ENCODE measurements at regions not wholly inside any gene's neighbourhood (a gene's known extent, or its start where the extent isn't known, plus 50 kb on each side); places are given as distances from the start of the nearest gene placed in this dataset.

DNA sequence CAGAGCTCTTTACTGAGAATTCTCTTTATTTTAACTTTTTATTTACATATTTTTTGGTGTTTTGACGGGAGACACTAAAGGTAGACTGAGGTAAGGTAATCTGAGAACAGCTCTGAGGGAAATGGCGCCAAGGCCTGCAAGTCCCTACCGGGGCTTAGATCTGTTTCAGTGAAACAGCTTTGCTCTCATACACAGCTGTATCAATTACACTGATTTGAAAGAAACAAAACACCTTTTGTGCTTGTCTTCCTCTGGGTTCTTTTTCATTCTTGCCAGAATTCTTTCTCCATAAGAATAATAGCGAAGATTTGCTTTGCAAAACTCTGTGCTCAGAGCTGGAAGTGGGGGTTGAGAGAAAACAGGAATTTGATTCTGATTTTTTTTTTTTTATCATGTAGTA, 79.5 kb upstream of the PEX5L start:
- H3K4me1 Mint-ChIP-seq (ENCODE audit: low read depth): no peaks in the 10 kb centered on the region
- ATAC-seq (no peak), DNase-seq (no peak)
- POLR2A ChIA-PET: no interaction called here
- CTCF ChIA-PET: no interaction called here
- H3K27ac Mint-ChIP-seq: no peak overlapping the region
- H3K4me3 Mint-ChIP-seq: no peak overlapping the region
- intact Hi-C loops (cut with micrococcal nuclease): no loop called here
- no peaks in the 10 kb centered on the region for H3K36me3 Mint-ChIP-seq (ENCODE audit: low read depth)
- H3K27me3 Mint-ChIP-seq: no peaks in the 10 kb centered on the region
- H3K9me3 Mint-ChIP-seq: no peaks in the 10 kb centered on the region
- TF ChIP-seq, protein P1, sequence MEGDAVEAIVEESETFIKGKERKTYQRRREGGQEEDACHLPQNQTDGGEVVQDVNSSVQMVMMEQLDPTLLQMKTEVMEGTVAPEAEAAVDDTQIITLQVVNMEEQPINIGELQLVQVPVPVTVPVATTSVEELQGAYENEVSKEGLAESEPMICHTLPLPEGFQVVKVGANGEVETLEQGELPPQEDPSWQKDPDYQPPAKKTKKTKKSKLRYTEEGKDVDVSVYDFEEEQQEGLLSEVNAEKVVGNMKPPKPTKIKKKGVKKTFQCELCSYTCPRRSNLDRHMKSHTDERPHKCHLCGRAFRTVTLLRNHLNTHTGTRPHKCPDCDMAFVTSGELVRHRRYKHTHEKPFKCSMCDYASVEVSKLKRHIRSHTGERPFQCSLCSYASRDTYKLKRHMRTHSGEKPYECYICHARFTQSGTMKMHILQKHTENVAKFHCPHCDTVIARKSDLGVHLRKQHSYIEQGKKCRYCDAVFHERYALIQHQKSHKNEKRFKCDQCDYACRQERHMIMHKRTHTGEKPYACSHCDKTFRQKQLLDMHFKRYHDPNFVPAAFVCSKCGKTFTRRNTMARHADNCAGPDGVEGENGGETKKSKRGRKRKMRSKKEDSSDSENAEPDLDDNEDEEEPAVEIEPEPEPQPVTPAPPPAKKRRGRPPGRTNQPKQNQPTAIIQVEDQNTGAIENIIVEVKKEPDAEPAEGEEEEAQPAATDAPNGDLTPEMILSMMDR (IDR thresholded peaks at IDR 0.05): no peak

DNA sequence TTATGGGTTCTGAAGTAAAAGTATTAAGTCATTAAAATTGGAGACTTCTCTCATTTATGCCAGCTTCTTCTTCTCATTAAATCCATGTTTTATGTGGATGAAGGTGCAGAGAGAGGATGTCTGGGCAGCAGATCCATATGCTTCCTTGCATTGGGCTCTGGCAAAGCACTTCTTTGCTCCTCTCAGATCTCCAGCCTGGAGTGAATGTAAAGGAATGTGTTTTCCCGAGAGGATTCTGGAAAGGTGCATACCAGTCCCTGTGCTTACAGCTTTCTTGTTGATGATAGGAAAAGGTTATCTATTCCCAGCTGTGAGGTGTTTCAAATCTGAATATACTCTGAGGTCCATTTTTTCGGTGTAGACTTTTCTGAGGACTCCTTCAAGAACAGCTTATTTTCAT, 79.9 kb upstream of the PEX5L start:
- H3K36me3 Mint-ChIP-seq (ENCODE audit: low read depth): no peaks in the 10 kb centered on the region
- no peaks in the 10 kb centered on the region for H3K27me3 Mint-ChIP-seq
- ATAC-seq (no peak), DNase-seq (no peak)
- H3K27ac Mint-ChIP-seq: no peak overlapping the region
- TF ChIP-seq, protein P1 (IDR thresholded peaks at IDR 0.05): no peak
- intact Hi-C loops (cut with micrococcal nuclease): no loop called here
- H3K9me3 Mint-ChIP-seq: no peaks in the 10 kb centered on the region
- no peaks in the 10 kb centered on the region for H3K4me1 Mint-ChIP-seq (ENCODE audit: low read depth)
- CTCF ChIA-PET: no interaction called here
- POLR2A ChIA-PET: no interaction called here
- H3K4me3 Mint-ChIP-seq: no peak overlapping the region

DNA sequence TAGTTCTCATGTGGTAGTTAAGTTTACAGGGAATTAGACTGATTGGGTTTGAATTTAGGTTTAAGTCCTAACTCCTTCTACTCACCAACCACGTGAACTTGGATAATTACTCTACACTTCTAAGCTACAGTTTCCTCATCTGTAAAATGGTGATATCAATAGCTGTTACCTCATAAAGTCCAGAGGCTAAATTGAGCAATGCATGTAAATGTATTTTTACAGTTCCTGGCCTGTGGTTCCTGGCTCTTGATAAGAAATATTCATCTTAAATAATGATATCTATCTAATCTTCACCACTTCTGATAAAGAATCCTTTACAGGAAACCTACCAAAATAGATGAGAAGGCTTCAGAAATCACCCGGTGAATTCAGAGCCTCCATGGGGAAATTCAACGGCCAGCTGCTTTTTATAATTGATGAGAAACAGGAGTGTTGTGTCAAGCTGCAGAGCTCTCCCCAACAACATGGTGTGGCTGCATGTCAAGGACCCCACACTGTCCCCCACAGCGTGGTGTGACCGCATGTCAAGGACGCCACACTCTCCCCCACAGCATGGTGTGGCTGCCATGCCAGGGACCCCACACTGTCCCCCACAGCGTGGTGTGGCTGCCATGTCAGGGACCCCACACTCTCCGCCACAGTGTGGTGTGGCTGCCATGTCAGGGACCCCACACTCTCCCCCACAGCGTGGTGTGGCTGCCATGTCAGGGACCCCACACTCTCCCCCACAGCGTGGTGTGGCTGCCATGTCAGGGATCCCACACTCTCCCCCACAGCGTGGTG, 80.8 kb upstream of the PEX5L start:
- intact Hi-C loops (cut with micrococcal nuclease): no loop called here
- no peaks in the 10 kb centered on the region for H3K27me3 Mint-ChIP-seq
- no peaks in the 10 kb centered on the region for H3K4me1 Mint-ChIP-seq (ENCODE audit: low read depth)
- no peak overlapping the region for H3K4me3 Mint-ChIP-seq
- no peaks in the 10 kb centered on the region for H3K36me3 Mint-ChIP-seq (ENCODE audit: low read depth)
- TF ChIP-seq, protein P1 (IDR thresholded peaks at IDR 0.05): no peak
- ATAC-seq: no peak
- H3K27ac Mint-ChIP-seq: no peak overlapping the region
- CTCF ChIA-PET: no interaction called here
- no peak for DNase-seq
- no peaks in the 10 kb centered on the region for H3K9me3 Mint-ChIP-seq
- POLR2A ChIA-PET: no interaction called here

DNA sequence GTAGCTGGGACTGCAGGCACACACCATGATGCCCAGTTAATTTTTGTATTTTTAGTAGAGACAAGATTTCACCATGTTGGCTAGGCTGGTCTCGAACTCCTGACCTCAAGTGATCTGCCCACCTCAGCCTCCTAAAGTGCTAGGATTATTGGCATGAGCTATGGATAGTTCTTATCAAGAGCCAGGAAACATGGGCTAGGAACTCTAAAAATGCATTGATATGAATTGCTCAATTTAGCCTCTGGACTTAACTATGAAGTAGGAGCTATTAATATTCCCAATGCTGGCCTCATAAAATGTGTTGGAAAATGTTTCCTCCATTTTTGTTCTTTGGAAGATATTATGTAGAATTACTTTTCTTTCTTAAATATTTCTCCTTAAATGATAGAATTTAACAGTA, 82.8 kb upstream of the PEX5L start:
- ATAC-seq: no peak
- Mint-ChIP-seq H3K27me3 (no peaks in the 10 kb centered on the region), H3K9me3 (peaks cover 3% of the 10 kb centered on the region), H3K36me3 (ENCODE audit: low read depth) (no peaks in the 10 kb centered on the region), H3K27ac (no peak overlapping the region), H3K4me3 (no peak overlapping the region), H3K4me1 (ENCODE audit: low read depth) (no peaks in the 10 kb centered on the region)
- CTCF ChIA-PET: no interaction called here
- DNase-seq: no peak
- intact Hi-C loops (cut with micrococcal nuclease): no loop called here
- TF ChIP-seq, protein P1 (IDR thresholded peaks at IDR 0.05): no peak
- POLR2A ChIA-PET: no interaction called here

DNA sequence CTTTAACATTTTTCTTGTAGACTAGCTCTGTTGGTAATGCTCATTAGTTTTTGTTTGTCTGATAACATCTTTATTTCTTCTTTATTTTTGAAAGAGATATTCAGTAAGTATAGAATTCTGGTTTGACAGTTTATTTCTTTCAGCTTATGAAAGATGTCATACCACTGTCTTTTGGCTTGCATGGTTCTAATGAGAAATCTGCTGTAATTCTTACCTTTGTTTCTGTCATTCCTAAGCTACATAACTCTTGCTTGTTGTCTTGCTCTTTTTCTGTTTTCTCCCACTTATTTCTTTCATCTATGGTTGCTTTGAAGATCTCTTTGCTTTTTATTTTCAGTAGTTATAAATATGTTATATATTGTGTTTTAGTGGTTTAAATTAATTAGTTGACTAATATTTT, 87.2 kb upstream of the PEX5L start:
- DNase-seq: no peak
- TF ChIP-seq, protein P1 (IDR thresholded peaks at IDR 0.05): no peak
- no peaks in the 10 kb centered on the region for H3K4me1 Mint-ChIP-seq (ENCODE audit: low read depth)
- ChIA-PET CTCF (no interaction called here), POLR2A (no interaction called here)
- no peak for ATAC-seq
- H3K36me3 Mint-ChIP-seq (ENCODE audit: low read depth): no peaks in the 10 kb centered on the region
- H3K9me3 Mint-ChIP-seq: peaks cover 5% of the 10 kb centered on the region
- no peak overlapping the region for H3K4me3 Mint-ChIP-seq
- H3K27me3 Mint-ChIP-seq: no peaks in the 10 kb centered on the region
- intact Hi-C loops (cut with micrococcal nuclease): no loop called here
- no peak overlapping the region for H3K27ac Mint-ChIP-seq
